GM12892 (cell line): ENCODE measurements at regions not wholly inside any gene's neighbourhood (a gene's known extent, or its start where the extent isn't known, plus 50 kb on each side); places are given as distances from the start of the nearest gene placed in this dataset.
"Not testable (repeated sequence)": the region's sequence is repeated elsewhere in the genome, so short reads cannot be mapped to it uniquely, and the experiment has no call there.

Experiments used
- DNase-seq: peaks from one replicate; pipeline ENCODE4 v3.0.0; 2011; ENCODE audit not compliant: insufficient read length
- FAIRE-seq: peaks from 2 replicates; lab custom pipeline; 2011; peaks lifted over from hg19 to GRCh38; lab: Jason Lieb, UNC
- POLR2A ChIP-seq: IDR thresholded peaks from 2 replicates; pipeline ENCODE4 v1.6.1; 2011; ENCODE audit warnings: low read depth, low read length, control low read depth
- POLR2AphosphoS5 ChIP-seq: IDR thresholded peaks from 2 replicates; pipeline ENCODE4 v1.6.1; 2011; ENCODE audit warnings: low read depth, low read length, control low read depth
- TAF1 ChIP-seq: IDR thresholded peaks from 2 replicates; pipeline ENCODE4 v1.6.1; 2011; ENCODE audit warnings: low read depth, mild to moderate bottlenecking, control low read depth, low read length, borderline replicate concordance

GRCh38 chr3:115204475-115204874 is 57.4 kb upstream of the ZBTB20 start:
- DNase-seq (no peak), FAIRE-seq (no peak)
- TF ChIP-seq TAF1, result no peak
- TF ChIP-seq POLR2A, result no peak
- TF ChIP-seq POLR2AphosphoS5, result no peak

- FAIRE-seq (no peak), DNase-seq (no peak)
- no peak for TF ChIP-seq TAF1
- no peak for TF ChIP-seq POLR2AphosphoS5
- TF ChIP-seq POLR2A, result no peak
These were observed 61.1 kb upstream of the ZBTB20 start for GRCh38 chr3:115208066-115208750.

GRCh38 chr3:115211810-115212492 is 64.9 kb upstream of the ZBTB20 start:
- TF ChIP-seq TAF1 (no peak), POLR2A (no peak), POLR2AphosphoS5 (no peak)
- FAIRE-seq, result no peak
- DNase-seq, result no peak

GRCh38 chr3:115212615-115213014 is 65.5 kb upstream of the ZBTB20 start:
- DNase-seq, result no peak
- FAIRE-seq, result no peak
- TF ChIP-seq POLR2AphosphoS5, result no peak
- no peak for TF ChIP-seq POLR2A
- no peak for TF ChIP-seq TAF1

GRCh38 chr3:115213052-115213451 is 66.0 kb upstream of the ZBTB20 start:
- FAIRE-seq, DNase-seq: not testable (repeated sequence)

GRCh38 chr3:115217292-115217677 is 70.2 kb upstream of the ZBTB20 start:
- no peak for FAIRE-seq
- DNase-seq, result no peak
- TF ChIP-seq POLR2A, result no peak
- no peak for TF ChIP-seq POLR2AphosphoS5
- no peak for TF ChIP-seq TAF1

- FAIRE-seq (peak; percentile 50), DNase-seq (no peak)
- TF ChIP-seq TAF1, result no peak
- no peak for TF ChIP-seq POLR2A
- no peak for TF ChIP-seq POLR2AphosphoS5
These were observed 70.8 kb upstream of the ZBTB20 start for GRCh38 chr3:115217678-115218451.

- no peak for DNase-seq
- FAIRE-seq, result no peak
- TF ChIP-seq POLR2A, result no peak
These were observed 71.8 kb upstream of the ZBTB20 start for GRCh38 chr3:115218859-115219258.

- FAIRE-seq (no peak), DNase-seq (no peak)
- TF ChIP-seq TAF1, result no peak
These were observed 77.6 kb upstream of the ZBTB20 start for GRCh38 chr3:115224687-115225086.

- no peak for FAIRE-seq
- DNase-seq, result no peak
- no peak for TF ChIP-seq POLR2A
These were observed 79.9 kb upstream of the ZBTB20 start for GRCh38 chr3:115226844-115227445.

GRCh38 chr3:115227461-115227860 is 80.4 kb upstream of the ZBTB20 start:
- FAIRE-seq, result no peak
- no peak for TF ChIP-seq POLR2A
- TF ChIP-seq POLR2AphosphoS5, result no peak
- no peak for TF ChIP-seq TAF1
- no peak for DNase-seq

- FAIRE-seq, result no peak
- TF ChIP-seq POLR2AphosphoS5 (no peak), POLR2A (no peak), TAF1 (no peak)
- DNase-seq, result no peak
These were observed 81.2 kb upstream of the ZBTB20 start for GRCh38 chr3:115228266-115228665.
